Pancreas (tissue), 10 donors: ENCODE measurements at regions not wholly inside any gene's neighbourhood (a gene's known extent, or its start where the extent isn't known, plus 50 kb on each side); places are given as distances from the start of the nearest gene placed in this dataset.

Source experiments
- ATAC-seq, 4 donors: fragments of 200-7000 bp; cut with Tn5 transposase; one replicate each; pipeline versions ENCODE4 v1.8.0 to v1.9.1; 2020; ENCODE audit warnings: mild to moderate bottlenecking in 4 of 4, moderate library complexity in 4 of 4
- DNase-seq, 6 donors: peaks; one replicate each; pipeline ENCODE4 v3.0.0-alpha.2; 2020
- FAIRE-seq: peaks from 2 replicates; lab custom pipeline; 2012; peaks lifted over from hg19 to GRCh38; lab: Jason Lieb, UNC
- H3K27ac ChIP-seq, 4 donors: fragments of 200-600 bp; sonication (generic); 1 replicate in 3 of 4; 2 replicates in 1 of 4; pipeline versions ENCODE4 v1.5.0 to v1.8.0; 2020
- H3K27me3 ChIP-seq, 4 donors: fragments of 200-600 bp; one replicate each; pipeline ENCODE4 v1.8.0; 2021
- H3K36me3 ChIP-seq, 3 donors: fragments of 200-600 bp; sonication (generic) in 1 of 3; one replicate each; pipeline versions ENCODE4 v1.5.0 to v1.8.0; 2020 to 2021
- H3K4me1 ChIP-seq, 3 donors: fragments of 200-600 bp; one replicate each; pipeline ENCODE4 v1.8.0; 2021
- H3K4me3 ChIP-seq, 4 donors: fragments of 200-600 bp; sonication (generic) in 2 of 4; one replicate each; pipeline versions ENCODE4 v1.5.0 to v1.8.0; 2020 to 2021
- H3K9me3 ChIP-seq, 4 donors: fragments of 200-600 bp; one replicate each; pipeline ENCODE4 v1.8.0; 2021
- CTCF ChIP-seq, 4 donors: fragments of 200-600 bp; sonication (generic) in 3 of 4; IDR thresholded peaks; one replicate each; pipeline versions ENCODE4 v1.5.0 to v1.8.0; 2021; ENCODE audit warnings: antibody characterized with exemption in 4 of 4
- WGBS, 2 donors: extraction: QIAGEN DNeasy Blood & Tissue Kit; methylation state at CpG; one replicate each; pipeline ENCODE4 v1.1.7; 2013; 5-methylcytosine and 5-hydroxymethylcytosine counted together
- intact Hi-C, 3 donors: fragments of 100-400 bp; cut with DNase I; formaldehyde crosslinking; loops; one replicate each; pipeline versions ENCODE4 v1.11.1 to v1.14.2; 2022
- donor health status: healthy with polysubstance abuse.
- donor health status: DM: no; HTN: no; CAD: no; lungs with moderate emphysema.
- donor health status: DM: no; HTN: no; CAD: no.
- donor health status: control.
- donor health status: control.
- donor health status: Bipolar disorder and iron deficiency.
- donor health status: DM: yes; HTN: yes; CAD: no.
- donor health status: DM: no; HTN: no; CAD: no.
- donor health status: DM: no; HTN: no; CAD: no.
- donor health status: DM: yes; HTN: yes; CAD: no.

DNA sequence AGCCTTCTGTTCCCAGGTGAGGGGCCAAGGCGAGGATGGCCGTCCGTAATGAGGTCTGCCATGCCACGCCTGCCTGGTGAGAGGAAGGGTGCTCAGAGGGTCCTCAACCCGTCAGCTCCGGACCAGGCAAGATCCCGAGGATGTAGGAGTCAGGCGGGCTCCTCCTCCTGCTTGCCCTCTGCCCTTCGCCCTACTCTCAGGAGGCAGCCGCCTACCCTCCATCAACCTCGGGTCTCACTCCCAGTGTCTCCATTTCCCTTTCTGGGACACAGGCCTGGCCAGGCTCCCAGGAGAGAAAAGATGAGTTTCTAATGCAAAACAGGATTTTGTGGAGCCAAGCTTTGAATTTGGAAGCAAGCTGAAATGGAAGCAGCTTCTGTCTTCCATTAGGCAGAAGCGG lies 184.0 kb downstream of the PTPN20 start:
- TF ChIP-seq CTCF (IDR thresholded peaks at IDR 0.05), result no peak
- no peaks in the 10 kb centered on the region for H3K9me3 ChIP-seq

DNA sequence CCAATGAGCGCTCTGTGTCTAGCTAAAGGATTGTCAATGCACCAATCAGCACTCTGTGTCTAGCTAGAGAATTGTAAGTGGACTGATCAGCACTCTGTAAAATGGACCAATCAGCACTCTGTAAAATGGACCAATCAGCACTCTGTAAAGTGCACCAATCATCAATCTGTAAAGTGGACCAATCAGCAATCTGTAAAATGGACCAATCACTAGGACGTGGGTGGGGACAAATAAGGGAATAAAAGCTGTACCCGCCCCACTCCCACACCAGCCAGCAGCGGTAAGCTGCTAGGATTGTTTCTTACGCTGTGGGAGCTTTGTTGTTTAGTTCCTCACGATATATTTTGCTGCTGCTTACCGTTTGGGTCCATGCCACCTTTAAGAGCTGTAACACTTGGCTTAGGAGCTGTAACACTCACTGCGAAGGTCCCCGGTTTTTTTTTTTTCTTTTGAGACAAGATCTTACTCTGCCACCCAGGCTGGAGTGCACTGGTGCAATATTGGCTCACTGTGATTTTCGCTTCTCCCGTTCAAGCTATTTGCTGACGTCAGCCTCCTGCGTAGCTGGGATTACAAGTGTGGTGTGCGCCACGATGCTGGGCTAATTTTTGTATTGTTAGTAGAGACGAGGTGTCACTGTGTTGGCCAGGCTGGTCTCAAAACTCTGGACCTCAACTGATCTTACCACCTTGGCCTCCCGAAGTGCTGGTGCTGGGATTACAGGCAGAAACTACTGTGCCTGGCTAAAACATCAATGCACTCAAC lies 184.8 kb downstream of the PTPN20 start:
- Histone ChIP-seq H3K27me3 (no peaks in the 10 kb centered on the region), H3K27ac (no peak overlapping the region), H3K36me3 (no peaks in the 10 kb centered on the region), H3K4me1 (no peaks in the 10 kb centered on the region), H3K9me3 (no peaks in the 10 kb centered on the region), H3K4me3 (no peak overlapping the region)
- no peak for DNase-seq
- TF ChIP-seq CTCF (IDR thresholded peaks at IDR 0.05), result no peak
- intact Hi-C loops, result no loop called here
- ATAC-seq, result no peak
- no peak for FAIRE-seq
- 82 to 83% methylated on average over 17 of the region's 17 CpGs for WGBS, 2 donors

More for the DNA sequence above, 184.0 kb downstream of the PTPN20 start:
- no peak for FAIRE-seq
- Histone ChIP-seq H3K27me3 (no peaks in the 10 kb centered on the region), H3K4me3 (no peak overlapping the region), H3K4me1 (no peaks in the 10 kb centered on the region), H3K36me3 (no peaks in the 10 kb centered on the region), H3K27ac (no peak overlapping the region)
- 87 to 90% methylated on average over 12 of the region's 12 CpGs for WGBS, 2 donors
- intact Hi-C loops, result no loop called here
- ATAC-seq, result no peak
- DNase-seq, result no peak

GRCh38 chr10:47098238-47098637 lies 187.0 kb downstream of the PTPN20 start:
- no peaks in the 10 kb centered on the region for H3K4me1 ChIP-seq
- no peak overlapping the region for H3K27ac ChIP-seq
- no peaks in the 10 kb centered on the region for H3K9me3 ChIP-seq
- H3K27me3 ChIP-seq, result no peaks in the 10 kb centered on the region
- FAIRE-seq (no peak), ATAC-seq (no peak), DNase-seq (no peak)
- no peaks in the 10 kb centered on the region for H3K36me3 ChIP-seq
- WGBS, 2 donors, result 41 to 47% methylated on average over 3 of the region's 3 CpGs
- no peak overlapping the region for H3K4me3 ChIP-seq
- intact Hi-C loops, result no loop called here
- TF ChIP-seq CTCF (IDR thresholded peaks at IDR 0.05), result no peak

DNA sequence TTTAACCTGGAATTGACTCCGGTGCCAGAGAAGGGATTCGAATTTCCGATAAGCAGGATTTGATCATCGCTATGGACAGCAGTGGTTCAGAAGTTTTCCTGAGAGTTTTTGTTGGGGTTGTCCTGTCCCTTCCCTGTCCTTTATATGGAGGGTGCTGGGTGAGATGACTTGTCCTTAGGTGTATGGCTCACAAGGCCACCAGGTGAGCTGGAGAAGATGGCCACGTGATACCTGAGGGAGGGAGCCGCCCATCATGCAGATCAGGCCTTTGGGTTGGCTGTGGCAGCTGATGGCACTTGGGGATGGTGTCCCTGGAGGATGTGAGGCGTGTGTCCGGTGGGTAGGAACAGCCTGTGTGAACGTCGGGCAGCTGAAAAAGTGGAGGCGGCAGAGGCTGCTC lies 187.7 kb downstream of the PTPN20 start:
- Histone ChIP-seq H3K4me3 (no peak overlapping the region), H3K4me1 (no peaks in the 10 kb centered on the region), H3K9me3 (no peaks in the 10 kb centered on the region), H3K36me3 (no peaks in the 10 kb centered on the region), H3K27ac (no peak overlapping the region), H3K27me3 (no peaks in the 10 kb centered on the region)
- FAIRE-seq (no peak), ATAC-seq (no peak), DNase-seq (no peak)
- intact Hi-C loops, result no loop called here
- TF ChIP-seq CTCF (IDR thresholded peaks at IDR 0.05), result no peak
- 88 to 92% methylated on average over 11 of the region's 11 CpGs for WGBS, 2 donors

GRCh38 chr10:47099474-47099873 lies 188.2 kb downstream of the PTPN20 start:
- Histone ChIP-seq H3K36me3 (no peaks in the 10 kb centered on the region), H3K27me3 (no peaks in the 10 kb centered on the region), H3K4me1 (no peaks in the 10 kb centered on the region), H3K9me3 (no peaks in the 10 kb centered on the region), H3K27ac (no peak overlapping the region), H3K4me3 (no peak overlapping the region)
- intact Hi-C loops, result no loop called here
- ATAC-seq (no peak), DNase-seq (no peak), FAIRE-seq (no peak)
- 84 to 91% methylated on average over 7 of the region's 7 CpGs for WGBS, 2 donors
- no peak for TF ChIP-seq CTCF (IDR thresholded peaks at IDR 0.05)
